ENCODE measurements at regions not wholly inside any gene's neighbourhood (a gene's known extent, or its start where the extent isn't known, plus 50 kb on each side); places are given as distances from the start of the nearest gene placed in this dataset.

DNA sequence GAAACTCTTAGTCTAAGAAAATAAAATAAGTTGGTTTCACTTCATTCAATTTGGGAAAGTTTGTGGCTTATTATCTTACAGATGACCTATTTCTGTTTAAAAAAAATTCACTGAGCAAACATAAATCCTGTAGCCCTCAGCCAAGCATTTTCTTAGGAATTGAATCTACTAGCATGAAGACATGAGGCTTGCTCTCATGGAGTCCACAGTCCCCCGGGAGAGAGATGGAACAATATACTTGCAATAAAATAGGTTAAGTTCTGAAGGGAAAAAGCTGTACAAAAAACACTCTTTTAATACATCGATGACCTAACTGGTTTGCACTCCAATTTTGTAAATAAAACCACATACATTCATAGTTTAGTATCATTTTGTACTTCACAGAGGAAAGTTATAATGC is 642.6 kb upstream of the FAM241A start:
- TF ChIP-seq, protein P1, sequence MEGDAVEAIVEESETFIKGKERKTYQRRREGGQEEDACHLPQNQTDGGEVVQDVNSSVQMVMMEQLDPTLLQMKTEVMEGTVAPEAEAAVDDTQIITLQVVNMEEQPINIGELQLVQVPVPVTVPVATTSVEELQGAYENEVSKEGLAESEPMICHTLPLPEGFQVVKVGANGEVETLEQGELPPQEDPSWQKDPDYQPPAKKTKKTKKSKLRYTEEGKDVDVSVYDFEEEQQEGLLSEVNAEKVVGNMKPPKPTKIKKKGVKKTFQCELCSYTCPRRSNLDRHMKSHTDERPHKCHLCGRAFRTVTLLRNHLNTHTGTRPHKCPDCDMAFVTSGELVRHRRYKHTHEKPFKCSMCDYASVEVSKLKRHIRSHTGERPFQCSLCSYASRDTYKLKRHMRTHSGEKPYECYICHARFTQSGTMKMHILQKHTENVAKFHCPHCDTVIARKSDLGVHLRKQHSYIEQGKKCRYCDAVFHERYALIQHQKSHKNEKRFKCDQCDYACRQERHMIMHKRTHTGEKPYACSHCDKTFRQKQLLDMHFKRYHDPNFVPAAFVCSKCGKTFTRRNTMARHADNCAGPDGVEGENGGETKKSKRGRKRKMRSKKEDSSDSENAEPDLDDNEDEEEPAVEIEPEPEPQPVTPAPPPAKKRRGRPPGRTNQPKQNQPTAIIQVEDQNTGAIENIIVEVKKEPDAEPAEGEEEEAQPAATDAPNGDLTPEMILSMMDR (IDR thresholded peaks at IDR 0.05), result no peak
- TF ChIP-seq POLR2A (IDR thresholded peaks at IDR 0.05; ENCODE audit: low read length) (no peak), EP300 (IDR thresholded peaks at IDR 0.05) (no peak)
- TF ChIP-seq, protein P2, sequence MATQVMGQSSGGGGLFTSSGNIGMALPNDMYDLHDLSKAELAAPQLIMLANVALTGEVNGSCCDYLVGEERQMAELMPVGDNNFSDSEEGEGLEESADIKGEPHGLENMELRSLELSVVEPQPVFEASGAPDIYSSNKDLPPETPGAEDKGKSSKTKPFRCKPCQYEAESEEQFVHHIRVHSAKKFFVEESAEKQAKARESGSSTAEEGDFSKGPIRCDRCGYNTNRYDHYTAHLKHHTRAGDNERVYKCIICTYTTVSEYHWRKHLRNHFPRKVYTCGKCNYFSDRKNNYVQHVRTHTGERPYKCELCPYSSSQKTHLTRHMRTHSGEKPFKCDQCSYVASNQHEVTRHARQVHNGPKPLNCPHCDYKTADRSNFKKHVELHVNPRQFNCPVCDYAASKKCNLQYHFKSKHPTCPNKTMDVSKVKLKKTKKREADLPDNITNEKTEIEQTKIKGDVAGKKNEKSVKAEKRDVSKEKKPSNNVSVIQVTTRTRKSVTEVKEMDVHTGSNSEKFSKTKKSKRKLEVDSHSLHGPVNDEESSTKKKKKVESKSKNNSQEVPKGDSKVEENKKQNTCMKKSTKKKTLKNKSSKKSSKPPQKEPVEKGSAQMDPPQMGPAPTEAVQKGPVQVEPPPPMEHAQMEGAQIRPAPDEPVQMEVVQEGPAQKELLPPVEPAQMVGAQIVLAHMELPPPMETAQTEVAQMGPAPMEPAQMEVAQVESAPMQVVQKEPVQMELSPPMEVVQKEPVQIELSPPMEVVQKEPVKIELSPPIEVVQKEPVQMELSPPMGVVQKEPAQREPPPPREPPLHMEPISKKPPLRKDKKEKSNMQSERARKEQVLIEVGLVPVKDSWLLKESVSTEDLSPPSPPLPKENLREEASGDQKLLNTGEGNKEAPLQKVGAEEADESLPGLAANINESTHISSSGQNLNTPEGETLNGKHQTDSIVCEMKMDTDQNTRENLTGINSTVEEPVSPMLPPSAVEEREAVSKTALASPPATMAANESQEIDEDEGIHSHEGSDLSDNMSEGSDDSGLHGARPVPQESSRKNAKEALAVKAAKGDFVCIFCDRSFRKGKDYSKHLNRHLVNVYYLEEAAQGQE (IDR thresholded peaks at IDR 0.05), result no peak
